Fibroblast of lung (primary cell): ENCODE measurements at regions not wholly inside any gene's neighbourhood (a gene's known extent, or its start where the extent isn't known, plus 50 kb on each side); places are given as distances from the start of the nearest gene placed in this dataset.

Experiments used
- DNase-seq, 2 donors: peaks; one replicate each; pipeline versions ENCODE4 v3.0.0 to v3.0.0-alpha.2; 2010; ENCODE audit warnings: low read depth in 2 of 2
- H2AFZ ChIP-seq: 2 replicates; pipeline ENCODE4 v1.5.1; 2012; ENCODE audit warnings: low read length, control low read depth, inconsistent platforms
- H3K27ac ChIP-seq: 2 replicates; pipeline ENCODE4 v1.5.1; 2011; ENCODE audit warnings: low read length, control low read depth; ENCODE audit not compliant: insufficient read depth
- H3K27me3 ChIP-seq: 2 replicates; pipeline ENCODE4 v1.5.1; 2011; ENCODE audit warnings: mild to moderate bottlenecking, low read length; ENCODE audit not compliant: control insufficient read depth, insufficient read depth
- H3K36me3 ChIP-seq: 2 replicates; pipeline ENCODE4 v1.5.1; 2011; ENCODE audit warnings: low read length; ENCODE audit not compliant: control insufficient read depth, insufficient read depth
- H3K4me1 ChIP-seq: 2 replicates; pipeline ENCODE4 v1.5.1; 2011; ENCODE audit warnings: low read length; ENCODE audit not compliant: control insufficient read depth, insufficient read depth; ENCODE audit errors: extremely low read depth
- H3K4me2 ChIP-seq: 2 replicates; pipeline ENCODE4 v1.5.1; 2011; ENCODE audit warnings: low read length, control low read depth; ENCODE audit not compliant: insufficient read depth; ENCODE audit errors: extremely low read depth
- H3K4me3 ChIP-seq, 4 experiments: fragments of 200-600 bp in 1 of 4; sonication (generic) in 1 of 4; replicated peaks in 1 of 4; 2 replicates each; pipeline ENCODE4 v1.5.1; 2011 to 2016; ENCODE audit warnings: low read length in 4 of 4, low read depth in 3 of 4, mild to moderate bottlenecking in 3 of 4, control low read depth in 2 of 4, inconsistent platforms in 1 of 4, mixed read lengths in 1 of 4; ENCODE audit not compliant: insufficient read depth in 1 of 4; ENCODE audit errors: control extremely low read depth in 1 of 4
- H3K79me2 ChIP-seq: 2 replicates; pipeline ENCODE4 v1.5.1; 2012; ENCODE audit warnings: mild to moderate bottlenecking, low read length, inconsistent platforms; ENCODE audit not compliant: control insufficient read depth, insufficient read depth
- H3K9ac ChIP-seq: 2 replicates; pipeline ENCODE4 v1.5.1; 2011; ENCODE audit warnings: mild to moderate bottlenecking, low read length, control low read depth; ENCODE audit not compliant: insufficient read depth
- H3K9me3 ChIP-seq: 2 replicates; pipeline ENCODE4 v1.5.1; 2012; ENCODE audit warnings: low read depth, low read length; ENCODE audit not compliant: control insufficient read depth, insufficient read depth
- H4K20me1 ChIP-seq: 2 replicates; pipeline ENCODE4 v1.5.1; 2011; ENCODE audit warnings: low read length; ENCODE audit not compliant: control insufficient read depth, insufficient read depth; ENCODE audit errors: extremely low read depth
- EZH2 ChIP-seq: IDR thresholded peaks from 2 replicates; pipeline ENCODE4 v1.5.1; 2012; ENCODE audit warnings: low read length, control low read depth, mild to moderate bottlenecking; ENCODE audit errors: missing control alignments
- TF ChIP-seq, protein P1 (sequence below), 2 donors: IDR thresholded peaks in 1 of 2; conservative IDR thresholded peaks in 1 of 2; 1 replicate in 1 of 2; 2 replicates in 1 of 2; pipeline ENCODE4 v1.5.1; 2011 to 2012; ENCODE audit warnings: low read length in 2 of 2, control low read depth in 1 of 2, inconsistent platforms in 1 of 2, low read depth in 1 of 2, mild to moderate bottlenecking in 1 of 2

DNA sequence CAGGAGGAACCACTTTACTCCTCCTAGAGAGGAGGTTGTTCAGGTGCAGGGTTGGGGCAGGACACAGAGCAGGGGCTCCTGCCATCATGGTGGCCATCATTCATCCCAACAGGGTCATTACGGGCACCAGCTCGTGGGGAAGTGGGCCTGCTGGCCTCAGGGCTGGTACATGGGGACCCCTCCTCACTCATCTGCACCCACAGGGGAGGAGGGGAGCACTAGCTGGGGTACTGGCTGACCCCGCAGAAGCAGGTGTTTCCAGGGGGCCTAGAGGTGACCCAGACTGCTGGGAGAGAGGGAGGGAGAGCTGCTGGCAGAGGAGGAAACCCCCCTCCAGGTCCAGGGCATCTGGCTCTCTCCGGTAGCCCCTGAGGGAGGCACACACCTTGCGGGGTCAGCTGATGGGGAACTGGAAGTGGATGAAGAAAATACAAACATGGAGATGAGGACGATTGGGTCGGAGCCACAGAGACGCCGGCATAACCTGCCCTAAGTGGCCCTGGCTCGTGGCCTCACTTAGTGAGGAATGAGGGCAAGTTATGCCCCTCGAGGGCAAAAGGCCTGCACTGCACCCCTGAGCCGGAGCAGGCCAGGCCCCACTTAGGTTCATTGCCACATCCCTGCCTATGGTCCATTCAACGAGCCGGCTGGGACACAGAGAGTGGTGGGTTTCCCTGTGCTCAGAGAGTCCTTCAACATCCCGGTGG is 76.2 kb downstream of the SOX1 start:
- Histone ChIP-seq H3K4me1 (no peaks in the 10 kb centered on the region), H3K4me3 (no peak overlapping the region), H3K9ac (no peak overlapping the region), H3K27ac (no peak overlapping the region), H3K9me3 (no peaks in the 10 kb centered on the region), H3K79me2 (no peaks in the 10 kb centered on the region), H3K4me2 (no peak overlapping the region), H3K27me3 (no peaks in the 10 kb centered on the region), H4K20me1 (no peaks in the 10 kb centered on the region), H2AFZ (no peak overlapping the region), H3K36me3 (no peaks in the 10 kb centered on the region)
- DNase-seq: no peak
- no peak for TF ChIP-seq EZH2
- TF ChIP-seq, protein P1, sequence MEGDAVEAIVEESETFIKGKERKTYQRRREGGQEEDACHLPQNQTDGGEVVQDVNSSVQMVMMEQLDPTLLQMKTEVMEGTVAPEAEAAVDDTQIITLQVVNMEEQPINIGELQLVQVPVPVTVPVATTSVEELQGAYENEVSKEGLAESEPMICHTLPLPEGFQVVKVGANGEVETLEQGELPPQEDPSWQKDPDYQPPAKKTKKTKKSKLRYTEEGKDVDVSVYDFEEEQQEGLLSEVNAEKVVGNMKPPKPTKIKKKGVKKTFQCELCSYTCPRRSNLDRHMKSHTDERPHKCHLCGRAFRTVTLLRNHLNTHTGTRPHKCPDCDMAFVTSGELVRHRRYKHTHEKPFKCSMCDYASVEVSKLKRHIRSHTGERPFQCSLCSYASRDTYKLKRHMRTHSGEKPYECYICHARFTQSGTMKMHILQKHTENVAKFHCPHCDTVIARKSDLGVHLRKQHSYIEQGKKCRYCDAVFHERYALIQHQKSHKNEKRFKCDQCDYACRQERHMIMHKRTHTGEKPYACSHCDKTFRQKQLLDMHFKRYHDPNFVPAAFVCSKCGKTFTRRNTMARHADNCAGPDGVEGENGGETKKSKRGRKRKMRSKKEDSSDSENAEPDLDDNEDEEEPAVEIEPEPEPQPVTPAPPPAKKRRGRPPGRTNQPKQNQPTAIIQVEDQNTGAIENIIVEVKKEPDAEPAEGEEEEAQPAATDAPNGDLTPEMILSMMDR (conservative IDR thresholded peaks at IDR 0.05 in 1 of 2, IDR thresholded peaks at IDR 0.05 in 1 of 2; ENCODE audit: low read depth in 1 of 2, low read length in 2 of 2): no peak

DNA sequence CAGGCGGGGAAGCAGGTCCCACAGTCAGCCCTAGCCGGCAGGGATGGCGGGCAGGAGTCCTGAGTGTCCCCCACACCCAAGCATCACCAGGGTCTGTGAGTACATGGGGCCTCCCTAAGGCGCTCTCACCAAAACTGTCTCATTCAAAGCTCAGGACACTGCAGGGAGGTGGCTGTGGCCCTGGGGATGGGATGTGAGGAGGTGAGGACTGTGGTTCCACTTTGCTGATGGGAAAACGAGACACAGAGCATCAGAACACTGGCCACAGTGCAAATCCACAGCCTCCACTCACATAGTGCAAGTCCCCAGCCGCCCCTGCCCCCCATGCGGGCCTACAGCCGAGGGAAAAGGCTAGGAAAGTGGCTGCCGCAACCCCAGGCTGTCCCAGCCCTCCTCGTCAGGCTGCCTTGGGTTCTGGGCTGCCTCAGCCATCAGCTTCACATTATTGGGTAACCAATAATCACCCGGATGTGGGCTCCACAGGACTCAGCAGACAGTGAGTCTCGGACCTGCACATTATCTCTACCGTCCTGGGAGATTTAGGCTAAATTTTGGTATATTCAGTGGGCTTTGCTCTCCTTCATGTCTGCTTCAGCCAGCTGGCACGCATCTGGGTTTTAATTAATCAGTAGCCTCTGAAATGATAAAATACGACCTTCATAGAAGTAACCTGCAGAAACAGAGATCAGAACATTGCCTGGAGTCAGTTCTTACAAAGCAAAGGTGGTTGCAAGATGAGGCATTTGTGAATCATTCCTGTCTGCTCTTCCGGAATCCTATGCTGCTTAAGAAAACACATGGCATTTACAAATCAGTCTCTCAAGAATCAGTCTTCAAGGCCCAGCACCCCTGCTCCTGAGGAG is 77.0 kb downstream of the SOX1 start:
- TF ChIP-seq EZH2: no peak
- TF ChIP-seq, protein P1 (conservative IDR thresholded peaks at IDR 0.05 in 1 of 2, IDR thresholded peaks at IDR 0.05 in 1 of 2; ENCODE audit: low read depth in 1 of 2, low read length in 2 of 2): no peak
- H3K27ac ChIP-seq: no peak overlapping the region
- H3K79me2 ChIP-seq: no peaks in the 10 kb centered on the region
- H3K27me3 ChIP-seq: no peaks in the 10 kb centered on the region
- H3K9me3 ChIP-seq: no peaks in the 10 kb centered on the region
- no peaks in the 10 kb centered on the region for H4K20me1 ChIP-seq
- no peaks in the 10 kb centered on the region for H3K4me1 ChIP-seq
- no peak overlapping the region for H3K9ac ChIP-seq
- no peak overlapping the region for H3K4me3 ChIP-seq
- no peak overlapping the region for H2AFZ ChIP-seq
- no peak overlapping the region for H3K4me2 ChIP-seq
- DNase-seq: no peak
- H3K36me3 ChIP-seq: no peaks in the 10 kb centered on the region
